ENCODE measurements at regions not wholly inside any gene's neighbourhood (a gene's known extent, or its start where the extent isn't known, plus 50 kb on each side); places are given as distances from the start of the nearest gene placed in this dataset.

- no peak for TF ChIP-seq CTCF (IDR thresholded peaks at IDR 0.05)
- Mint-ChIP-seq H3K4me3 (no peak overlapping the region), H3K4me1 (no peaks in the 10 kb centered on the region), H3K27me3 (peaks cover 6% of the 10 kb centered on the region), H3K36me3 (ENCODE audit: low read depth) (no peaks in the 10 kb centered on the region), H3K9me3 (no peaks in the 10 kb centered on the region), H3K27ac (no peak overlapping the region)
- DNase-seq = no peak
- intact Hi-C loops (cut with micrococcal nuclease) = no loop called here
- ChIA-PET CTCF (no interaction called here), POLR2A (no interaction called here)
- ATAC-seq (ENCODE audit: low read depth) = no peak
Observed at GRCh38 chr1:63099188-63099587, 223.2 kb upstream of the FOXD3 start.

DNA sequence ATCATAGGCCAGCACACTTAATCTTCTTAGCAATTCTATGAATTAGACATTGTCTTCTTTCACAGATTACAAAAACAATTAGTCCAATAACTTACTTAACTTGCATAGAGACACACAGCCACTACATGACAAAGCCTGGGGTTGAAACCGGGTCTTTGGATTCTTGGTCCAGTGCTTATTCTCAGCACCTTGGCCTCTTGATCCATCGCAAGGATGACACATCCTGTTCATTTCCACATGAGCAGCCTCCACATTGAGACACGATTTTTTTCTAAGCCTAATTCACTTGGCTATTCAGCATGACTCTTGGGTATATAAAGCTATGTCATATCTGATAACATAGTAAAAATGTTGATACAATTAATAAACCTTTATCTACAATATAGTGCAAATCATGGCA is 221.0 kb upstream of the FOXD3 start:
- ChIA-PET POLR2A (no interaction called here), CTCF (no interaction called here)
- H3K36me3 Mint-ChIP-seq (ENCODE audit: low read depth) = no peaks in the 10 kb centered on the region
- no peaks in the 10 kb centered on the region for H3K4me1 Mint-ChIP-seq
- H3K4me3 Mint-ChIP-seq = no peak overlapping the region
- no peak overlapping the region for H3K27ac Mint-ChIP-seq
- no peaks in the 10 kb centered on the region for H3K9me3 Mint-ChIP-seq
- H3K27me3 Mint-ChIP-seq = peaks cover 4% of the 10 kb centered on the region
- DNase-seq = no peak
- ATAC-seq (ENCODE audit: low read depth) = no peak
- intact Hi-C loops (cut with micrococcal nuclease) = no loop called here
- TF ChIP-seq CTCF (IDR thresholded peaks at IDR 0.05) = no peak

DNA sequence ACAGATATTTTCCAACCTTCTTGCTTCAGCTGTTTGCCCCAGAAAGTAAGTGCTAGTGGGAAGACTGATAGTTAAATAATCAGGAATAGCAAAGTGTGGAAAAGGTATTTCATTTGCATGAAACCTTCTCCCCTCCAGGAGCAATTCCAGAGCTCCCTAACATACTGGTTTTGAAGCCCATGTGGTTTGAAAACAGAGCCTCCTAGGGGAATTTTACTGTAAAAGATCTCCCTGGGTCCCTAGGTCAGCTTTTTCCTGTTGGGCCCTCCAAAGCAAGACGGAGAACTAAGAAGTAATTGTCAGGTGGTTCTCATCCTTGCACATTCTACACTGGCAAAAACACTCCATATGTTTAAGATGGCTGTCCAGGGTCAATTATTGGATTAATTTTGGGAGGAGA is 218.7 kb upstream of the FOXD3 start:
- POLR2A ChIA-PET = no interaction called here
- intact Hi-C loops (cut with micrococcal nuclease) = no loop called here

DNA sequence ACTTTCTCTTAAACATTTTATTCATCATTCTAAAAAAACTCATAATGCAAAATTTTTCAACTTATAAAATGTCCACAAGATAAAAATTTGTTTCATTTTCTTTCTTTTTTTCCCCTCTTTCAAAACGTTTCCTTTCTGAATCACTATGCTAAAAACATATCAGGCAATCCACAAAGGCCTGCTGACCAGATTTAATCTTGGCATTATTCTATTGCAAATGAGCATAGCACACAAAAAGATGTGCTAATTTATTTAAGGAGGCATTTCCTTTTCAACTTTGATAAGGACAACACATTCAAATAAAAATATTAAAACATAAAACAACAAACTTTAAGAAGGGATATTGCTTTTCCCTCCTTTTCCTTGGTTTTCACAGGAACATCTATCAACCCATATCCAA is 215.3 kb upstream of the FOXD3 start:
- intact Hi-C loops (cut with micrococcal nuclease) = no loop called here
- CTCF ChIA-PET = no interaction called here
- no peak overlapping the region for H3K27ac Mint-ChIP-seq

More for the DNA sequence above, 218.7 kb upstream of the FOXD3 start:
- H3K27ac Mint-ChIP-seq = no peak overlapping the region
- TF ChIP-seq CTCF (IDR thresholded peaks at IDR 0.05) = no peak
- H3K4me1 Mint-ChIP-seq = no peaks in the 10 kb centered on the region
- no peaks in the 10 kb centered on the region for H3K36me3 Mint-ChIP-seq (ENCODE audit: low read depth)
- CTCF ChIA-PET = no interaction called here
- H3K4me3 Mint-ChIP-seq = no peak overlapping the region
- no peaks in the 10 kb centered on the region for H3K9me3 Mint-ChIP-seq
- no peak for ATAC-seq (ENCODE audit: low read depth)
- H3K27me3 Mint-ChIP-seq = peaks cover 2% of the 10 kb centered on the region
- DNase-seq = no peak

GRCh38 chr1:63108206-63108605 is 214.2 kb upstream of the FOXD3 start:
- H3K27me3 Mint-ChIP-seq = peaks cover 9% of the 10 kb centered on the region
- no peak for TF ChIP-seq CTCF (IDR thresholded peaks at IDR 0.05)
- no peak overlapping the region for H3K4me3 Mint-ChIP-seq
- no peaks in the 10 kb centered on the region for H3K9me3 Mint-ChIP-seq
- H3K4me1 Mint-ChIP-seq = no peaks in the 10 kb centered on the region
- no peak for ATAC-seq (ENCODE audit: low read depth)
- H3K27ac Mint-ChIP-seq = no peak overlapping the region
- no peak for DNase-seq
- ChIA-PET CTCF (no interaction called here), POLR2A (no interaction called here)
- H3K36me3 Mint-ChIP-seq (ENCODE audit: low read depth) = no peaks in the 10 kb centered on the region
- intact Hi-C loops (cut with micrococcal nuclease) = no loop called here

More for the DNA sequence above, 215.3 kb upstream of the FOXD3 start:
- no peak for TF ChIP-seq CTCF (IDR thresholded peaks at IDR 0.05)
- peaks cover 9% of the 10 kb centered on the region for H3K27me3 Mint-ChIP-seq
- H3K36me3 Mint-ChIP-seq (ENCODE audit: low read depth) = no peaks in the 10 kb centered on the region
- no peak for ATAC-seq (ENCODE audit: low read depth)
- no peak for DNase-seq
- H3K4me3 Mint-ChIP-seq = no peak overlapping the region
- no peaks in the 10 kb centered on the region for H3K9me3 Mint-ChIP-seq
- POLR2A ChIA-PET = no interaction called here
- H3K4me1 Mint-ChIP-seq = no peaks in the 10 kb centered on the region
